OCI-LY7 (cell line): ENCODE measurements at regions not wholly inside any gene's neighbourhood (a gene's known extent, or its start where the extent isn't known, plus 50 kb on each side); places are given as distances from the start of the nearest gene placed in this dataset.

Experiments used
- BruUV-seq: library from RNA; stranded (reverse); fragments of 400-500 nt; replicated peaks from 2 replicates; lab custom pipeline; 2021; lab: Mats Ljungman, UMichigan
- CTCF ChIA-PET: fragments of 300-600 bp; sonication (Branson Sonifier 250); formaldehyde crosslinking; loops from one replicate; lab custom pipeline; 2022; ENCODE audit warnings: antibody characterized with exemption; ENCODE audit not compliant: unreplicated experiment; lab: Charles Lee
- POLR2A ChIA-PET: fragments of 300-600 bp; sonication (Branson Sonifier 250); formaldehyde crosslinking; loops from one replicate; lab custom pipeline; 2022; ENCODE audit warnings: antibody characterized with exemption; lab: Charles Lee
- DNase-seq: peaks from one replicate; pipeline ENCODE4 v3.0.0-alpha.2; 2015; ENCODE audit warnings: low spot score
- H2AFZ ChIP-seq: fragments of 200-600 bp; sonication (generic), shearing (Covaris generic); 2 replicates; pipeline ENCODE4 v1.6.1; 2014; ENCODE audit warnings: mild to moderate bottlenecking, antibody characterized with exemption, low read length, moderate library complexity
- H3K27ac ChIP-seq: fragments of 200-600 bp; sonication (generic); 2 replicates; pipeline ENCODE4 v1.5.1; 2014; ENCODE audit warnings: mixed run types, low read depth, mild to moderate bottlenecking, moderate library complexity, low read length, inconsistent platforms; ENCODE audit not compliant: poor library complexity, severe bottlenecking
- H3K36me3 ChIP-seq: fragments of 200-600 bp; sonication (generic); 2 replicates; pipeline ENCODE4 v1.6.1; 2014; ENCODE audit warnings: mild to moderate bottlenecking, antibody characterized with exemption, low read length, moderate library complexity, mixed read lengths; ENCODE audit not compliant: insufficient read depth
- H3K4me1 ChIP-seq: fragments of 200-600 bp; sonication (generic); 2 replicates; pipeline ENCODE4 v1.5.1; 2014; ENCODE audit warnings: mild to moderate bottlenecking, low read length; ENCODE audit not compliant: insufficient read depth, poor library complexity, severe bottlenecking
- H3K4me2 ChIP-seq: fragments of 200-600 bp; sonication (generic); 2 replicates; pipeline ENCODE4 v1.6.1; 2014; ENCODE audit warnings: mild to moderate bottlenecking, low read length
- H3K4me3 ChIP-seq: fragments of 200-600 bp; sonication (generic); 2 replicates; pipeline ENCODE4 v1.5.1; 2014; ENCODE audit warnings: mild to moderate bottlenecking, low read depth, low read length; ENCODE audit not compliant: poor library complexity, severe bottlenecking
- H3K79me2 ChIP-seq: fragments of 200-600 bp; sonication (generic); 2 replicates; pipeline ENCODE4 v1.6.1; 2016; ENCODE audit warnings: low read depth, mild to moderate bottlenecking, low read length, moderate library complexity, mixed read lengths; ENCODE audit not compliant: insufficient read depth
- H3K9me2 ChIP-seq: fragments of 200-600 bp; sonication (generic); 2 replicates; pipeline ENCODE4 v1.6.1; 2016; ENCODE audit warnings: mild to moderate bottlenecking, low read length, mixed read lengths; ENCODE audit not compliant: insufficient read depth
- H3K9me3 ChIP-seq: fragments of 200-600 bp; sonication (generic); 2 replicates; pipeline ENCODE4 v1.6.1; 2014; ENCODE audit warnings: mild to moderate bottlenecking, mixed run types, low read length, mixed read lengths
- H4K20me1 ChIP-seq: fragments of 200-600 bp; sonication (generic); 2 replicates; pipeline ENCODE4 v1.6.1; 2014; ENCODE audit warnings: mild to moderate bottlenecking, antibody characterized with exemption, low read length, moderate library complexity, mixed read lengths; ENCODE audit not compliant: insufficient read depth
- EZH2phosphoT487 ChIP-seq: fragments of 200-600 bp; sonication (generic); IDR thresholded peaks from 2 replicates; pipeline ENCODE4 v1.6.1; 2018; ENCODE audit warnings: low read depth, borderline replicate concordance, mild to moderate bottlenecking, mixed run types, antibody characterized with exemption, low read length, moderate library complexity, mixed read lengths
- intact Hi-C: fragments of 100-400 bp; cut with micrococcal nuclease; formaldehyde crosslinking; loops from one replicate; pipeline ENCODE4 v1.10.0; 2022; ENCODE audit not compliant: unreplicated experiment
- TF ChIP-seq, protein P1 (sequence below): fragments of 200-600 bp; sonication (generic); conservative IDR thresholded peaks from 2 replicates; pipeline ENCODE4 v1.5.1; 2014; ENCODE audit warnings: mild to moderate bottlenecking, antibody characterized with exemption, low read length, moderate library complexity, mixed read lengths

DNA sequence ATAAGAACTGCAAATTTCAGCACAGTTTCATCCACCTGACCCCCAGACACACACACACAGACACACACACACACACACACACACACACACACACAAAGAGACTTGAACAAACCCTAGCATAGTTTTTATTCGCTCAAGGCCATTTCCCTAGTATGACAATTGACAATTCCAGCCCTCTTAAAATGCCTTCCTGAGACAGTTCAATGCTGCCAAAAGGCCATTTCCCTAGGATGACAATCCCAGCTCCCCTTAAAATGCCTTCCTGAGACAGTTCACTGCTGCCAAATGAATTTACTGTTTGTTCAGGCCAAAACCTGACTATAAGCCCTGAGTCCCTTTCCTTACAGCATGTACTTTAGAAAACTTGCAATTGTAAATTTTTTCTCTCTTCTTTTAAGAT is 259.5 kb upstream of the SLC7A11 start:
- no peak overlapping the region for H2AFZ ChIP-seq
- no peaks in the 10 kb centered on the region for H3K36me3 ChIP-seq
- H3K4me2 ChIP-seq: no peak overlapping the region
- H3K4me3 ChIP-seq: no peak overlapping the region
- H3K9me2 ChIP-seq: no peaks in the 10 kb centered on the region
- intact Hi-C loops: no loop called here
- H3K9me3 ChIP-seq: no peaks in the 10 kb centered on the region
- no peaks in the 10 kb centered on the region for H3K4me1 ChIP-seq
- ChIA-PET CTCF (no interaction called here), POLR2A (interaction anchor here (1.1 kb wide), 1 partner anchor 582 kb away, joined by 3 read pairs; no protein-coding TSS in a partner anchor)
- H3K79me2 ChIP-seq: no peaks in the 10 kb centered on the region
- no TSS peak for BruUV-seq
- DNase-seq: no peak
- H4K20me1 ChIP-seq: no peaks in the 10 kb centered on the region
- no peak overlapping the region for H3K27ac ChIP-seq
- no peak for TF ChIP-seq EZH2phosphoT487
- TF ChIP-seq, protein P1, sequence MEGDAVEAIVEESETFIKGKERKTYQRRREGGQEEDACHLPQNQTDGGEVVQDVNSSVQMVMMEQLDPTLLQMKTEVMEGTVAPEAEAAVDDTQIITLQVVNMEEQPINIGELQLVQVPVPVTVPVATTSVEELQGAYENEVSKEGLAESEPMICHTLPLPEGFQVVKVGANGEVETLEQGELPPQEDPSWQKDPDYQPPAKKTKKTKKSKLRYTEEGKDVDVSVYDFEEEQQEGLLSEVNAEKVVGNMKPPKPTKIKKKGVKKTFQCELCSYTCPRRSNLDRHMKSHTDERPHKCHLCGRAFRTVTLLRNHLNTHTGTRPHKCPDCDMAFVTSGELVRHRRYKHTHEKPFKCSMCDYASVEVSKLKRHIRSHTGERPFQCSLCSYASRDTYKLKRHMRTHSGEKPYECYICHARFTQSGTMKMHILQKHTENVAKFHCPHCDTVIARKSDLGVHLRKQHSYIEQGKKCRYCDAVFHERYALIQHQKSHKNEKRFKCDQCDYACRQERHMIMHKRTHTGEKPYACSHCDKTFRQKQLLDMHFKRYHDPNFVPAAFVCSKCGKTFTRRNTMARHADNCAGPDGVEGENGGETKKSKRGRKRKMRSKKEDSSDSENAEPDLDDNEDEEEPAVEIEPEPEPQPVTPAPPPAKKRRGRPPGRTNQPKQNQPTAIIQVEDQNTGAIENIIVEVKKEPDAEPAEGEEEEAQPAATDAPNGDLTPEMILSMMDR: no peak

DNA sequence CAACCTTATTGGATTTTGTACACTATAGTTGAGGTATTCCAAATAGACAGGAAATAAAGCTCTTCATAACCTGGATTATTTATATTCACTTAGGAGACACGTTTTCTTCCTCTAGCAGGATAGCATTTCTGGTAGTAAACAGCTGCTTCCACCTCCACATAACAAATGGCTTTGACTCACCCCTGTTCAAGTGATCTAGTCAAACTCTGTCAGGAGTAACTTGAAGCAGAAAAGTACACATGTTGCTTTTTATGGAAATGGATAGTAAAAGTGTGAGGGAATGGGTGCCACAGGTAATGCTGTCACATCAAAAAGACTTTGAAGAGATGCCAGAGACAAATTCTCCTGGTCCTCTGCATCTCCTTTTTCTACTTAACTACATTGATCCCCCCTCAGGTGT is 258.7 kb upstream of the SLC7A11 start:
- Histone ChIP-seq H3K4me3 (no peak overlapping the region), H3K36me3 (no peaks in the 10 kb centered on the region), H2AFZ (no peak overlapping the region), H3K9me2 (no peaks in the 10 kb centered on the region), H3K4me2 (no peak overlapping the region), H3K9me3 (no peaks in the 10 kb centered on the region), H3K79me2 (no peaks in the 10 kb centered on the region), H3K4me1 (no peaks in the 10 kb centered on the region), H4K20me1 (no peaks in the 10 kb centered on the region), H3K27ac (no peak overlapping the region)
- CTCF ChIA-PET: no interaction called here
- TF ChIP-seq, protein P1: no peak
- TF ChIP-seq EZH2phosphoT487: no peak
- BruUV-seq: no TSS peak
- intact Hi-C loops: no loop called here
- POLR2A ChIA-PET: interaction anchor here (0.7 to 1.1 kb wide), 3 partner anchors 37 to 581 kb away, joined by 3 to 4 read pairs (median 3); no protein-coding TSS in a partner anchor
- DNase-seq: no peak

DNA sequence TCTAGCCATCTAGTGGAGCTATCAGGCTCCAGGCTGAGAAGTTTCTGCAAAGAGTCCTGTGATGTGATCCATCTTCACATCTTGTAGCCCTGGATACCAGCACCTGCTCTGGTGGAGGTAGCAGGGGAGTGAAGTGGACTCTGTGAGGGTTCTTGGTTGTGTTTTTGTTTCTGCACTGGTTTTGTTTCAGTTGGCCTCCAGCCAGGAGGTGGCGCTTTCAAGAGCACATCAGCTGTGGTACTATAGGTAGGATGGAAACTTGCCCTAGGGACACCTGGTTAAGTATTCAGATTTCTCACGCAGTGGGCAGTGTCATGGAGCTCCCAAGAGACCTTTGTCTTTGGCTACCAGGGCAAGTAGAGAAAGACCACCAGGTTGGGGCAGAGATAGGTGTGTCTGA is 257.5 kb upstream of the SLC7A11 start:
- ChIA-PET POLR2A (no interaction called here), CTCF (no interaction called here)
- Histone ChIP-seq H3K4me2 (no peak overlapping the region), H3K9me3 (no peaks in the 10 kb centered on the region), H3K27ac (no peak overlapping the region), H3K36me3 (no peaks in the 10 kb centered on the region), H4K20me1 (no peaks in the 10 kb centered on the region), H3K9me2 (no peaks in the 10 kb centered on the region), H3K4me3 (no peak overlapping the region), H3K79me2 (no peaks in the 10 kb centered on the region), H3K4me1 (no peaks in the 10 kb centered on the region), H2AFZ (no peak overlapping the region)
- BruUV-seq: no TSS peak
- no peak for DNase-seq
- intact Hi-C loops: no loop called here
- TF ChIP-seq, protein P1: peak; percentile 53
- no peak for TF ChIP-seq EZH2phosphoT487
